ENCODE measurements at regions not wholly inside any gene's neighbourhood (a gene's known extent, or its start where the extent isn't known, plus 50 kb on each side); places are given as distances from the start of the nearest gene placed in this dataset.

DNA sequence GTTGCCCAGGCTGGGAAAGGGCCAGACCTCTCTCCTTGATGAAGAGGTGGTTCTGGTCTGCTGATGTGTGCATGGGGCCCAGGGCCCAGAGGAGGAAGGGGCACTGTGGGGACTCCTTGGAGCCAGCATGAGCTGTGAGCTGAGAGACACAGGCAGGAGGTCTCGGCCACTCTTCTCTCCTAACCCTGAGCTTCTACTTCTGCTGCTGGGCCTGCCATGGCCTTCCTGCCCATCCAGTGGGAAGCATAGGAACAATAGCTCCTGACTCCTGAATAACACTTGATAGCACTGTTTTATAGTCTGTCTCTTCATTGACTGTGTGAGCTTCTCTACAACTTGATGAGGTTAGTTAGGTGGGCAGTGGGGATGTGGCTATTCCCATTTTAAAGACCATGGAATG lies 181.1 kb downstream of the UTP18 start:
- H3K4me3 ChIP-seq (ENCODE audit: low read depth, low read length): no peak overlapping the region
- no peaks in the 10 kb centered on the region for H3K27me3 ChIP-seq (ENCODE audit: control insufficient read depth, insufficient read depth, low read length)
- no peaks in the 10 kb centered on the region for H3K36me3 ChIP-seq (ENCODE audit: control insufficient read depth, insufficient read depth, low read length)
- TF ChIP-seq, protein P1, sequence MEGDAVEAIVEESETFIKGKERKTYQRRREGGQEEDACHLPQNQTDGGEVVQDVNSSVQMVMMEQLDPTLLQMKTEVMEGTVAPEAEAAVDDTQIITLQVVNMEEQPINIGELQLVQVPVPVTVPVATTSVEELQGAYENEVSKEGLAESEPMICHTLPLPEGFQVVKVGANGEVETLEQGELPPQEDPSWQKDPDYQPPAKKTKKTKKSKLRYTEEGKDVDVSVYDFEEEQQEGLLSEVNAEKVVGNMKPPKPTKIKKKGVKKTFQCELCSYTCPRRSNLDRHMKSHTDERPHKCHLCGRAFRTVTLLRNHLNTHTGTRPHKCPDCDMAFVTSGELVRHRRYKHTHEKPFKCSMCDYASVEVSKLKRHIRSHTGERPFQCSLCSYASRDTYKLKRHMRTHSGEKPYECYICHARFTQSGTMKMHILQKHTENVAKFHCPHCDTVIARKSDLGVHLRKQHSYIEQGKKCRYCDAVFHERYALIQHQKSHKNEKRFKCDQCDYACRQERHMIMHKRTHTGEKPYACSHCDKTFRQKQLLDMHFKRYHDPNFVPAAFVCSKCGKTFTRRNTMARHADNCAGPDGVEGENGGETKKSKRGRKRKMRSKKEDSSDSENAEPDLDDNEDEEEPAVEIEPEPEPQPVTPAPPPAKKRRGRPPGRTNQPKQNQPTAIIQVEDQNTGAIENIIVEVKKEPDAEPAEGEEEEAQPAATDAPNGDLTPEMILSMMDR (IDR thresholded peaks at IDR 0.05; ENCODE audit: insufficient read depth, low read length, severe bottlenecking): no peak
- no peak for FAIRE-seq
- no peak for DNase-seq (ENCODE audit: low read depth)

DNA sequence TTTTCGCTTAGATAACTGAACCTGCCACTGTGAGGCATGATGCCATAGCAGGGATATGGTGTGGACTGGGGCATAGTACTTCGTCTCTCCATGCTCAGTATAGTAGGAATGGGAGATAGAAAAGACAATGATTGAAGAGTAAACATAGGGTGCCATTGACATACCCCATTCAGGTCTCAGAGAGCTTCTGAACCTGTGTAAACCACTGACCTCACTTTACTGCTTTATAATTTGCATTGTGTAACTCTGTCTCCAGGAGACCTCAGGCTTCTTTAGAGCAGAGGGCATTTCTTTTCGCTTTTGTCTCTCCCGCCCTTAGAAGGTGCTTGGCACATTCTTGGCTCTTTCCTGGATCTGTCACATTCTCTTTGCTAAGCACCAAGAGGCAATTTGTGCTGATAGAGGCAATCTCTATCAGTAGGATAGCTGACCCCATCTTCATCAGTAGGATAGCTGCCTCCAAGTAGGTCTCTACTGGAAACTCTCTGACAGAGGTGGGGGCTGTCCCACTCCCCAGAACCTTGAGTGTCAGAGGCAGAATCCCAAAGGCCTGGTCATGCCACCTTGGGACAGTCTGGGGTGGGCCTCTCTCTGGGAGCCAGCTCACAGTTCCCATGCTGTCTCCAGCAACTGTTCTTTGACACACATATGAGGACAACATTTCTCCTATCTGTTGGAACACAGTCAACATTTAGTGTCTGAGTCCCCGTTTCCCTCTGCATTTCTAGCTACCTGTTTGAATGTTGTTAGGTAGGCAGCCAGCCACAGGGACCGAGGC lies 181.9 kb downstream of the UTP18 start:
- H3K27me3 ChIP-seq (ENCODE audit: control insufficient read depth, insufficient read depth, low read length): no peaks in the 10 kb centered on the region

DNA sequence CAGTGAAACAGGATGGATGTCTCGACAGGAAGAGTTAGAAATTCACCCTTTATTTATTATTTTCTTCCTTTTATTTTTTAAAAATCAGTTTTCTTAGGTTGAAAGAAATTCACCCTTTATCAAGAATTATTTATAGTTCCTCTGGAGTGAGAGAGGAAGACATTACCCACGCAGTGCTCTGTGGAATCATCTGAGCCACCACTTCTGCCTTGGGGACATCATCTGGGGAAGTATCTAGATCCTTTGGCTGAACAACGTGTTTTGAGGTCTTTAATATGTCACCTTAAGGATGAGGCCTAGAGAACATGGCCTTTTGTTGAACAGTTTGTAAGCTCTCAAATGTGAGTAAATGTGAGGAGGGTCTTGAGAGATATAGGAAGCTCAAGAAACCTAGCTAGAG lies 183.3 kb downstream of the UTP18 start:
- H3K27me3 ChIP-seq (ENCODE audit: control insufficient read depth, insufficient read depth, low read length): no peaks in the 10 kb centered on the region
- TF ChIP-seq, protein P1 (IDR thresholded peaks at IDR 0.05; ENCODE audit: insufficient read depth, low read length, severe bottlenecking): no peak
- no peak for FAIRE-seq
- H3K36me3 ChIP-seq (ENCODE audit: control insufficient read depth, insufficient read depth, low read length): no peaks in the 10 kb centered on the region
- DNase-seq (ENCODE audit: low read depth): no peak
- H3K4me3 ChIP-seq (ENCODE audit: low read depth, low read length): no peak overlapping the region

More for the DNA sequence above, 181.9 kb downstream of the UTP18 start:
- FAIRE-seq: no peak
- Histone ChIP-seq H3K36me3 (ENCODE audit: control insufficient read depth, insufficient read depth, low read length) (no peaks in the 10 kb centered on the region), H3K4me3 (ENCODE audit: low read depth, low read length) (no peak overlapping the region)
- TF ChIP-seq, protein P1 (IDR thresholded peaks at IDR 0.05; ENCODE audit: insufficient read depth, low read length, severe bottlenecking): no peak
- DNase-seq (ENCODE audit: low read depth): no peak

DNA sequence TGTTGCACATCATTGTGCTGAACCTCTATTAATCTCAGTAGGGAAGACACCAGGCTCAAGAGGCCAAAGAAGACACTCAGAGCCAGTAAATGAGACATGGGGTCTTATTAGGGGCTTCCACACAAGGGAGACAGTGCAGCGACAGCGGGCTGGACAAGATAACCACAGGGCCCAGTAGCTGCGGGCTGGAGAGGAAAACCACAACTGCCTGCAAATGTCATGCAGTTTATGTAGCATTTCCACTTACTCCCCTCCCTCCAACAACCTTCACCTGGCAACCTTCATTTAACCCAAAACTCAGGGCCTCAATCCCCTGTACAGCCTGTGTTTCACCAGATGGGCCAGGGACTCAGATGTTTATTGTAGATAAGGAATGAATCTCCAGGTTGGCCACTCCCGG lies 185.6 kb downstream of the UTP18 start:
- Histone ChIP-seq H3K4me3 (ENCODE audit: low read depth, low read length) (no peak overlapping the region), H3K27me3 (ENCODE audit: control insufficient read depth, insufficient read depth, low read length) (no peaks in the 10 kb centered on the region), H3K36me3 (ENCODE audit: control insufficient read depth, insufficient read depth, low read length) (no peaks in the 10 kb centered on the region)
- DNase-seq (ENCODE audit: low read depth): no peak
- TF ChIP-seq, protein P1 (IDR thresholded peaks at IDR 0.05; ENCODE audit: insufficient read depth, low read length, severe bottlenecking): no peak
- FAIRE-seq: no peak

DNA sequence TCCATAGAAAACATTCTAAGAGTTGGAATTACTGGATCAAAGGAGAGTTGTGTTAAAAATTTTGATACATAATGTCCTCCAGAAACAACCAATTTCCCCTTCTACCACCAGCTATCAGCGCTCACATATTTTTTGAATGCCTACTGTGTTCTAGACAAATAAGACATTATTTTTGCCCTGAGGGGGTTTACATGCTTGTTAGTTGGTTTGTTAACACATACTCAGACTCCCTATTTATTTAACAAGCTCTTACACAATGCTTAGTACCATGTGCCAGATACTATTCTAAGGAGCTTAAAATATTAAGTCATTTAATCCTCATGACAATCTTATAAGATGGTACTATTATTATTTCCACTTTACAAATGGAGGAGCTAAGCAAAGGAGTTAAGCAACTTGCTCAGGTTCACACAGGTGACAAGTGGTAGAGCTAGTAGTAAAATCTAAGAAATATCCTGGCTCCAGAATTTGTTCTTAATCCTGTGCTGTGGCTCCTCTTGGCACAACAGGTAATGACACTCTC lies 194.2 kb downstream of the UTP18 start:
- no peak for FAIRE-seq
- TF ChIP-seq, protein P1 (IDR thresholded peaks at IDR 0.05; ENCODE audit: insufficient read depth, low read length, severe bottlenecking): no peak
- DNase-seq (ENCODE audit: low read depth): peak; percentile 14
- H3K27me3 ChIP-seq (ENCODE audit: control insufficient read depth, insufficient read depth, low read length): no peaks in the 10 kb centered on the region
- H3K36me3 ChIP-seq (ENCODE audit: control insufficient read depth, insufficient read depth, low read length): no peaks in the 10 kb centered on the region
- H3K4me3 ChIP-seq (ENCODE audit: low read depth, low read length): no peak overlapping the region

Data from bronchial epithelial cell (primary cell).